Stimulated activated naive CD4-positive, alpha-beta T cell (primary cell): ENCODE measurements at regions not wholly inside any gene's neighbourhood (a gene's known extent, or its start where the extent isn't known, plus 50 kb on each side); places are given as distances from the start of the nearest gene placed in this dataset.

Experiments
- DNase-seq, 6 experiments: peaks; one replicate each; lab custom pipeline; 2025; lab: John Stamatoyannopoulos, UW

- DNase-seq: no peak
Measured at GRCh38 chr14:50038398-50039119, 77.8 kb downstream of the VCPKMT start.

GRCh38 chr14:50039120-50039517 is 77.3 kb downstream of the VCPKMT start:
- no peak for DNase-seq

- no peak for DNase-seq
Measured at GRCh38 chr14:50039734-50040400, 76.5 kb downstream of the VCPKMT start.

GRCh38 chr14:50040401-50040775 is 76.0 kb downstream of the VCPKMT start:
- DNase-seq: peak; percentile 2 to 32 (median 15)

- DNase-seq: no peak
Measured at GRCh38 chr14:50040895-50041465, 75.4 kb downstream of the VCPKMT start.

GRCh38 chr14:50041980-50042379 is 74.4 kb downstream of the VCPKMT start:
- no peak for DNase-seq

- peak in 4 of 6 experiments; percentile 5 to 52 (median 46) for DNase-seq
Measured at GRCh38 chr14:50044042-50044651, 72.2 kb downstream of the VCPKMT start.

GRCh38 chr14:50045039-50045711 is 71.2 kb downstream of the VCPKMT start:
- peak in 4 of 6 experiments; percentile 41 to 61 (median 58) for DNase-seq

- DNase-seq: no peak
Measured at GRCh38 chr14:50045837-50046236, 70.5 kb downstream of the VCPKMT start.

GRCh38 chr14:50047274-50047676 is 69.1 kb downstream of the VCPKMT start:
- no peak for DNase-seq

GRCh38 chr14:50049093-50049492 is 67.3 kb downstream of the VCPKMT start:
- no peak for DNase-seq

- DNase-seq: no peak
Measured at GRCh38 chr14:50049703-50050570, 66.4 kb downstream of the VCPKMT start.

- no peak for DNase-seq
Measured at GRCh38 chr14:50051106-50051505, 65.3 kb downstream of the VCPKMT start.

GRCh38 chr14:50051706-50052105 is 64.7 kb downstream of the VCPKMT start:
- no peak for DNase-seq

GRCh38 chr14:50052517-50052916 is 63.9 kb downstream of the VCPKMT start:
- DNase-seq: no peak

GRCh38 chr14:50053935-50054334 is 62.4 kb downstream of the VCPKMT start:
- no peak for DNase-seq

GRCh38 chr14:50055461-50056228 is 60.7 kb downstream of the VCPKMT start:
- DNase-seq: peak in 1 of 6 experiments; percentile 2

- no peak for DNase-seq
Measured at GRCh38 chr14:50056435-50056834, 59.9 kb downstream of the VCPKMT start.

- no peak for DNase-seq
Measured at GRCh38 chr14:50057331-50057730, 59.0 kb downstream of the VCPKMT start.

GRCh38 chr14:50058113-50058512 is 58.3 kb downstream of the VCPKMT start:
- DNase-seq: no peak
